ENCODE measurements at regions not wholly inside any gene's neighbourhood (a gene's known extent, or its start where the extent isn't known, plus 50 kb on each side); places are given as distances from the start of the nearest gene placed in this dataset.
"Not testable (repeated sequence)": the region's sequence is repeated elsewhere in the genome, so short reads cannot be mapped to it uniquely, and the experiment has no call there.

GRCh38 chr10:46095943-46096342 is 49.9 kb upstream of the MSMB start:
- CTCF ChIA-PET = interaction anchor here (0.8 to 0.9 kb wide), 2 partner anchors 15 to 42 kb away, joined by 3 read pairs; no protein-coding TSS in a partner anchor
- POLR2A ChIA-PET = not testable (repeated sequence)

GRCh38 chr10:46096446-46096845 is 50.4 kb upstream of the MSMB start:
- ChIA-PET CTCF (interaction anchor here (0.9 kb wide), 1 partner anchor 43 kb away, joined by 3 read pairs; no protein-coding TSS in a partner anchor), POLR2A (no interaction called here)

DNA sequence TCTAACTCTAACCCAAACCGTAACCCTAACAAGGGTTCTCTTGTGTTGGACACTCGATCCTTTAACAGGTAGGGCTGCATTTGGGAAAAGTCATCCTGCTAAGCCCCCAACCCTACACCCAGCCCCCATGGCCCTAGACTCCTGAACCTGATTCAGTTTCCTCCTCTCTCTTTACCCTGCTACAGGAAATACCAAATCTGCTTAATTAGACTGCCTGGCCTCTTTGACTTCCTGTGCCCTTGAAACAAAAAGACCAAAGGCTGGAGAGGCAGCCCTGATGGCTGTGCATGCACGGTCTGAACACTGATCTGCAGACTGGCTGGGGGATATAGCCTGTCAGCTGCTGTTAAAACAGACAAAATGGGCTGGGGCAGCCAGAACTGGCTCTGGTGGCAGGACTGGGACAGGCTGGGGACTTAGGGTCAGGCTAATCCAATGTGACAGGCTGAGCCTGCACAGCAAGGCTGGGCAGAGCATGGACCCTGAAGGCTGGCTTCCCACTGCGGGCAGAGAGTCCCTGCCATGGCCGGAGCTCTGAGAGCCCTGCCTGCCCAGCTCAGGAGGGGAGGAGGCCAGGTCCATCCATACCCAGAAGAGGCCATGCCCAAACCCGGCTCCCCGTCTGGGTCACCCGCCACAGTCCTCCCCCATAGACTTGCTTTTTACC is 51.0 kb upstream of the MSMB start:
- POLR2A ChIA-PET = no interaction called here
- CTCF ChIA-PET = no interaction called here

GRCh38 chr10:46097576-46098317 is 51.7 kb upstream of the MSMB start:
- ChIA-PET POLR2A (no interaction called here), CTCF (no interaction called here)

DNA sequence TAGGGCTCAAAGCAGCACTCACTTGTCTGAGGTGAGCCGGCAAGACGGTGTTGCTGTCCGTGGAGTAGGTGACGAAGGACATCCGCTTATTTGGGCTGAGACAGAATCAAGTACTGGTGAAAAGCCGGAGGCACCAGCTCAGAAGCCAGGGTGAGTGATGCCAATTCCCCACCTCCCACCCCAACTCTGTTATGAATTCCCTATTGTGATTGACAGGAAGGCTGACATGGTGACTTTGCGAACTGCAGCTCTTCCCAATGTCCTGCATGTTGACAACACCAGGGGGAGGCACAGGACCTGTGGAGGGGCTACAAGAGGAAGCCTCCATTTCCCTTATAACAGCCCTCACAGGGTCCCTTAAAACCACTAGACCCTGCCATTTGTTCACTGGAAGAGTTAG is 52.3 kb upstream of the MSMB start:
- CTCF ChIA-PET = no interaction called here
- POLR2A ChIA-PET = no interaction called here

DNA sequence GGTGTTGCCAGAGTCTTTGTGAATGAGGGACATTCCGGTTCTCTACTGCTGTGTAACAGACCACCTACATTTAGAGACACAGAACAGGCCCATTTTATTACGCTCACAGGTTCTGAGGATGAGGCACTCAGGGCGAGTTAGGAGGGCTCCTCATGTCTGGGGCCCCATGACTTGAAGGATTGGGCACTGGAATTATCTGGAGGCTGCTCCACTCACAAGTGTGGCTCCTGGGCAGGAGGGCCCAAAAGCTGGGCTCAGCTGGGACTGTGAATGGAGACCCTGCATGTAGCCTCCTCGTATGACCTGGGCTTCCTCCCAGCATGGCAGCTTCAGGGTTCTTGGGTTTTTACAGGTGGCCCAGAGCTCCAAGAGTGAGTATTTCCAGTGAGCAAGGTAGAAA is 52.9 kb upstream of the MSMB start:
- CTCF ChIA-PET, POLR2A ChIA-PET: not testable (repeated sequence)

GRCh38 chr10:46104071-46104585 is 58.1 kb upstream of the MSMB start:
- ChIA-PET POLR2A (no interaction called here), CTCF (interaction anchor here (1.8 kb wide), 1 partner anchor 12 kb away, joined by 3 read pairs; no protein-coding TSS in a partner anchor)

- CTCF ChIA-PET, POLR2A ChIA-PET: not testable (repeated sequence)
Observed at GRCh38 chr10:46105416-46105815, 59.3 kb upstream of the MSMB start.

DNA sequence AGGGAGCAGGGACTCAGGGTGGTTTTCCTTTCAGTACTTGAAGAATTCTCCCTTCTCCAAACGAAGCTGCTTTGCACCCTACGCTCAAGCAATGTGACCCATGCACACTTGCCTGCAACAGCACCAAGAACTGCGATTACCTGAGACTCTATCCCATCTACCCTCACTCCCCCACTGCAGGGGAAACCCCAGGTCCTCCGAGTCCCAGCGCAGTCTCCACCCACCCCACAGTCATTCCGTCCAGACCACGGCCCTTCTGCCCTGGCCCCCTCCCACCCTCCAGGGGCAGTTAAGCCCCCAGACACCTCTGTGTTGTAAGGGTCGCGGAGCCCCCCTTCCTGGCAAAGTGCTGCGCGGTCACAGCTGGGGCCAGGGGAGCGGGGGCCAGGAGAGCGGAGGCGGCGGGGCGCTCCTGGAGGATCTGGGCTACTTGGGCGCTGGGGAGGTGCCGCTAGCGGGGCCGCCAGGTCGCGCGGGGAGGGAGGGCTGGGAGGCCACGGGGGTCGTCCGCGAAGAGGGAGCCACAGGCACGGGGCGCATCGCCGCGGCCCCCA is 59.9 kb upstream of the MSMB start:
- CTCF ChIA-PET = not testable (repeated sequence)
- POLR2A ChIA-PET = interaction anchor here (1.0 kb wide), 1 partner anchor 177 kb away, joined by 4 read pairs; no protein-coding TSS in a partner anchor

DNA sequence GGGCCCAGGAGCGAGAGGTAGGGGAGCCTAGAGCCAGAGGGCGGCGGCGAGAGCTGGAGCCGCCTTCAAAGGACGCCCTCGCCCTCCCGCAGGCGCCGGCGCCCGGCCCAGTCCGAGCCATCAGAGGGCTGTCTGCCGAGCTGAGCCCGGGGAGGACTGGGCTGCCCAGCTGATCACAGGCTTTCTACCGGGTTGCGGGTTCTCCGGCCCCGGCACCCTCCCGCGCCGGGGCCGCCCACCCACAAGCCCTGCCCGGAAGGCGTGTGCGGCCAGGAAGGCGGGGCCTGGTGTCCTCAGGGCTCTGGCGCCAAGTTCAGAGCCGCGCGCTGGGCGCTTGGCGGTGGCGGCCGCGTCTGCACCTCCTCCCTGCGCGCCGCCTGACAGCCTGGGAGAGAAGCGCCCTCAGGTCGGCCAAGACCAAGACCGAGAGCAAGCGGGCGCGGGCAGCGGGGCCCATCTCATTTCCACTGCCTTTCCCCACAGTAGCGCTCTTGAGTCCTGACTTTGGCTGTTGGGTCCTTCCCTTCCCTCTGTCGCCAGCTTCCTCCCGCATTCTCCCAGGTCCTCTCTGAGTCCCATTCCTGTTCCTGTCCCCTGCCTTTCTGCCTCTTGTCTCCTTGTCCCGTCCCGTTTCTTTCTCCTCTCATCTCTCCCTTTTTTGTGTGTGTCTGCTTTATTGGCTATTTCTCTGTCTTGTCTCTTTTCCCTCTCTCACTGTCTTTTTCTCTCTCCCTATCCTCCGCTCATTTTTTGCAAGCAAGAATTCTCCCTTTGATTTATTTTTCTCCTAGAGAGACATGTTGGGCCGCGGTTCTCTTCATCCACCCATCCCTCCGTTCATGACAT is 60.6 kb upstream of the MSMB start:
- CTCF ChIA-PET = no interaction called here
- POLR2A ChIA-PET = interaction anchor here (1.0 kb wide), 1 partner anchor 176 kb away, joined by 4 read pairs; no protein-coding TSS in a partner anchor

- POLR2A ChIA-PET, CTCF ChIA-PET: not testable (repeated sequence)
Observed at GRCh38 chr10:46108158-46108499, 62.1 kb upstream of the MSMB start.

GRCh38 chr10:46154271-46154670 is 108.2 kb upstream of the MSMB start:
- POLR2A ChIA-PET, CTCF ChIA-PET: not testable (repeated sequence)

GRCh38 chr10:46154683-46155082 is 108.6 kb upstream of the MSMB start:
- CTCF ChIA-PET, POLR2A ChIA-PET: not testable (repeated sequence)

DNA sequence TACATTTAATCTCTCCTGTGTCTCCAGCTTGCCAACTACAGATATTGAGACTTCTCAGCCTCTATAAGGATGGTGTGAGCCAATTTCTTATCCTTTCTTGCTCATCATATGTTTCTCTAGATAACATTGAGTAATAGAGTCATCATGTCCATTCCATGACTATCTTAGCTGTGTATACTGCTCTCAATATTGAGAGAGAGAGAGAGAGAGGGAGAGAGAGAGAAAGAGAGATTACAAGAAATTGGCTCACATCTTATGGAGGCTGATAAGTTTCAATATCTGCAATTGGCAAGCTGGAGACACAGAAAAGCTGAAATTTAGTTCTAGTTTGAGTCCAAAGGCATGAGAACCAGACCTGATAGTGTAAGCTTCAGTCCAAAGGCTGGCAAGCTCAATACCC is 110.8 kb upstream of the MSMB start:
- CTCF ChIA-PET, POLR2A ChIA-PET: not testable (repeated sequence)

DNA sequence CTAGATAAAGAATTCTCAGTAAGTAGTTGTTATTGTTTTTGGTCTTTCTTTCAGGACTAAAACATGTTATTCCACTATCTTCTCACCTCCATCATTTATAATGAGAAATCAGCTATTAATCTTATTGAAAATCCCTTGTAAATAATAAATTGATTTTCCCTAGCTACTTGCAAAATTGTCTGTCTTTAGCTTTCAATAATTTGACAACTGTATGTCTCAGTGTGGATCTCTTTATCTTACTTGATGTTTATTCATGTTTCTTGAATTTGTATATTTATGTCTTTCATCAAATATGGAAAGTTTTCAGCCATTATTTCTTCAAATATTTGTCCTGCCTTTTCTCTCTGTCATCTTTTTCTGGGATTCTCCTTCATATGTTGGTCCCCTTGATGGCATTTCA is 117.1 kb upstream of the ANTXRL start:
- CTCF ChIA-PET = no interaction called here
- POLR2A ChIA-PET = no interaction called here

GRCh38 chr10:46170789-46171188 is 116.0 kb upstream of the ANTXRL start:
- ChIA-PET CTCF (no interaction called here), POLR2A (no interaction called here)

GRCh38 chr10:46171661-46172060 is 115.1 kb upstream of the ANTXRL start:
- ChIA-PET POLR2A (no interaction called here), CTCF (no interaction called here)

DNA sequence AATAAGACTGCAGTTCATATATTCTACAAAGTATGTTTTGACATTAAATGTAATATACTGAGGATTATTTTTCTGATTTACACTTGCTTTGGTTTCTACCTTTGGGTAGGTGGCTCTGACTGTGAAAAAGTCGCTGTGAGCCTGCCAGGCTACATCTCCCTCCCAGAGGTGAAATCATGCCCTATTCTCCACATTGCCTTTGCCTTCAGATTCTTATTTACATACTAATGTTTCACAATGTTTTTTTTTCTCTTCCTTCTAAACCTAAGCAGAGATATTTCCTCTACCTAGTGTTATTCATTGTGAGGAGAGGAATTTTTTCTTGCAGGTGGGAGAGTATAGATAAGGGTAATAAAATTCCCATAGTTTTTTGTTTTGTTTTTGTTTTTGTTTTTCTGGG is 111.5 kb upstream of the ANTXRL start:
- ChIA-PET CTCF (no interaction called here), POLR2A (no interaction called here)

DNA sequence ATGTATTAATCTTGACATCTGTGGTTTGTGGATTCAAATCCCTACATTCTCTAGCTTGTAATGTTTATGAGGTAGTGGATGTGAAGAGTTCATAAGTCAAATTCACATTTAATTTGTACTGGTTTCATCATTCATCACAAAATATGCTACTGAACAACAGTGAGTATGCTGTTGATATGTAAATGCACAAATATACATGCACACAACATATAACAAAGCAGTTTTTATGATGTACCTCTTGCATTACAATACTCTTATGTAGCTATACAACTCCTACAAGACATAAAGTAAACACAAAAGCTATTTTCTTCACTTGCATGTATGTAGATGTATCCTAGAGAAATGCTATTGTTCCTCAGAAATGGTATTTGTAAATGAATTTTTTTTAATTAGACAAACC is 111.0 kb upstream of the ANTXRL start:
- CTCF ChIA-PET = no interaction called here
- POLR2A ChIA-PET = no interaction called here

DNA sequence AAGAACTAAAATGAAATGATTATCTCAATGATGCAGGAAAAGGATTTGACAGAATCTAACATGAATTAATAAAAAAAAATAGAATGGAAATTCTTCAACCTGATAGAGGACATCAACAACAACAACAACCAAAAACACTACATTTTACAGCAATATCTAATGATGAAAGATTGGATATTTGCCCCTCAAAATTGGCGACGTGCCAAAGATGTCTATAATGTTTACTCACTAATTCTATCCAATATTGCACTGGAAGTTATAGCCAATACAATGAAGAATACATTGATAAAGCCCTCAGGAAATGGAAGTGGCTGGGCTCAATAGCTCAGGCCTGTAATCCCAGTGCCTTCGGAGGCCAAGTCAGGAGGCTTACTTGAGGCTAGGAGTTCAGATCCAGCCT is 99.4 kb upstream of the ANTXRL start:
- POLR2A ChIA-PET, CTCF ChIA-PET: not testable (repeated sequence)
